ENCODE measurements at regions not wholly inside any gene's neighbourhood (a gene's known extent, or its start where the extent isn't known, plus 50 kb on each side); places are given as distances from the start of the nearest gene placed in this dataset.

- CTCF ChIA-PET = no interaction called here
Observed at GRCh38 chr4:146122398-146122797, 53.1 kb upstream of the LSM6 start.

GRCh38 chr4:146121757-146122156 is 53.8 kb upstream of the LSM6 start:
- in situ Hi-C loops (cut with HindIII; ENCODE audit: low pct_unique_long_range_greater_than_20kb, low sequenced_read_pairs) (no loop called here), intact Hi-C loops (cut with micrococcal nuclease; ENCODE audit: unreplicated experiment) (no loop called here)
- ChIA-PET POLR2A (no interaction called here), CTCF (no interaction called here)
- H3K4me1 ChIP-seq (ENCODE audit: control insufficient read depth, insufficient read depth, low read length) = no peaks in the 10 kb centered on the region
- no peak overlapping the region for H3K27ac ChIP-seq (ENCODE audit: low read length)
- DNase-seq (ENCODE audit: low read depth, low spot score) = no peak
- H3K27me3 ChIP-seq (ENCODE audit: control insufficient read depth, insufficient read depth, low read length) = no peaks in the 10 kb centered on the region
- no peaks in the 10 kb centered on the region for H3K36me3 ChIP-seq (ENCODE audit: control insufficient read depth, insufficient read depth, low read length)
- no peaks in the 10 kb centered on the region for H3K9me3 ChIP-seq (ENCODE audit: control insufficient read depth, insufficient read depth, low read depth, low read length)
- no peak overlapping the region for H3K4me3 ChIP-seq (ENCODE audit: low read depth in 2 of 2, low read length in 2 of 2)
- no peak for ATAC-seq
- no TSS peak for BruUV-seq (replicated peaks)
- TF ChIP-seq CTCF (IDR thresholded peaks at IDR 0.05) (no peak), POLR2AphosphoS5 (IDR thresholded peaks at IDR 0.05; ENCODE audit: low read depth, low read length) (no peak), SIN3A (IDR thresholded peaks at IDR 0.05; ENCODE audit: borderline replicate concordance, insufficient read depth, low read depth, low read length) (no peak), TCF7L2 (IDR thresholded peaks at IDR 0.05; ENCODE audit: low read depth, low read length) (no peak), REST (IDR thresholded peaks at IDR 0.05; ENCODE audit: insufficient read depth in 1 of 2, low read depth in 2 of 2, low read length in 1 of 2) (no peak)

More at GRCh38 chr4:146122398-146122797, 53.1 kb upstream of the LSM6 start:
- POLR2A ChIA-PET = no interaction called here
- in situ Hi-C loops (cut with HindIII; ENCODE audit: low pct_unique_long_range_greater_than_20kb, low sequenced_read_pairs) (no loop called here), intact Hi-C loops (cut with micrococcal nuclease; ENCODE audit: unreplicated experiment) (no loop called here)
- Histone ChIP-seq H3K4me1 (ENCODE audit: control insufficient read depth, insufficient read depth, low read length) (no peaks in the 10 kb centered on the region), H3K4me3 (ENCODE audit: low read depth in 2 of 2, low read length in 2 of 2) (no peak overlapping the region), H3K36me3 (ENCODE audit: control insufficient read depth, insufficient read depth, low read length) (no peaks in the 10 kb centered on the region), H3K27ac (ENCODE audit: low read length) (no peak overlapping the region), H3K27me3 (ENCODE audit: control insufficient read depth, insufficient read depth, low read length) (no peaks in the 10 kb centered on the region), H3K9me3 (ENCODE audit: control insufficient read depth, insufficient read depth, low read depth, low read length) (no peaks in the 10 kb centered on the region)
- no peak for ATAC-seq
- TF ChIP-seq POLR2AphosphoS5 (IDR thresholded peaks at IDR 0.05; ENCODE audit: low read depth, low read length) = no peak
- TF ChIP-seq SIN3A (IDR thresholded peaks at IDR 0.05; ENCODE audit: borderline replicate concordance, insufficient read depth, low read depth, low read length) = no peak
- no peak for TF ChIP-seq TCF7L2 (IDR thresholded peaks at IDR 0.05; ENCODE audit: low read depth, low read length)
- TF ChIP-seq REST (IDR thresholded peaks at IDR 0.05; ENCODE audit: insufficient read depth in 1 of 2, low read depth in 2 of 2, low read length in 1 of 2) = no peak
- TF ChIP-seq CTCF (IDR thresholded peaks at IDR 0.05) = no peak
- DNase-seq (ENCODE audit: low read depth, low spot score) = no peak
- no TSS peak for BruUV-seq (replicated peaks)
